WERI-Rb-1 (cell line): ENCODE measurements at regions not wholly inside any gene's neighbourhood (a gene's known extent, or its start where the extent isn't known, plus 50 kb on each side); places are given as distances from the start of the nearest gene placed in this dataset.
"Not testable (repeated sequence)": the region's sequence is repeated elsewhere in the genome, so short reads cannot be mapped to it uniquely, and the experiment has no call there.

ENCODE experiments used
- DNase-seq: peaks from one replicate; pipeline ENCODE4 v3.0.0-alpha.2; 2020
- H3K27ac ChIP-seq: fragments of 250-450 bp; sonication (Bioruptor Pico); 2 replicates; pipeline ENCODE4 v1.5.1; 2020; ENCODE audit warnings: mild to moderate bottlenecking, moderate library complexity
- H3K27me3 ChIP-seq: fragments of 250-450 bp; sonication (Bioruptor Pico); 2 replicates; pipeline ENCODE4 v1.5.1; 2021; ENCODE audit warnings: mild to moderate bottlenecking, low read depth, moderate library complexity; ENCODE audit not compliant: insufficient read depth, severe bottlenecking
- H3K36me3 ChIP-seq: fragments of 250-450 bp; sonication (Bioruptor Pico); 2 replicates; pipeline ENCODE4 v1.5.1; 2020; ENCODE audit warnings: mild to moderate bottlenecking, moderate library complexity
- H3K4me3 ChIP-seq: 2 replicates; pipeline ENCODE4 v1.5.1; 2011; ENCODE audit warnings: low read depth, mild to moderate bottlenecking, control low read depth, low read length
- H3K9me3 ChIP-seq: fragments of 250-450 bp; sonication (Bioruptor Pico); 2 replicates; pipeline ENCODE4 v1.5.1; 2021; ENCODE audit warnings: mild to moderate bottlenecking, moderate library complexity; ENCODE audit not compliant: severe bottlenecking
- CTCF ChIP-seq: IDR thresholded peaks from 2 replicates; pipeline ENCODE4 v1.5.1; 2011; ENCODE audit warnings: low read depth, mild to moderate bottlenecking, control low read depth, inconsistent platforms, low read length

- no peak overlapping the region for H3K4me3 ChIP-seq
- H3K9me3 ChIP-seq: no peaks in the 10 kb centered on the region
- DNase-seq: no peak
- no peak overlapping the region for H3K27ac ChIP-seq
- no peaks in the 10 kb centered on the region for H3K27me3 ChIP-seq
- no peak for TF ChIP-seq CTCF
- no peaks in the 10 kb centered on the region for H3K36me3 ChIP-seq
Measured at GRCh38 chr1:238380167-238380566, 489.4 kb upstream of the ZP4 start.

GRCh38 chr1:238379446-238379845, 488.7 kb upstream of the ZP4 start:
- H3K27me3 ChIP-seq, H3K9me3 ChIP-seq, H3K36me3 ChIP-seq, H3K4me3 ChIP-seq, H3K27ac ChIP-seq, DNase-seq: not testable (repeated sequence)

GRCh38 chr1:238377280-238377919, 486.7 kb upstream of the ZP4 start:
- no peaks in the 10 kb centered on the region for H3K9me3 ChIP-seq
- DNase-seq: no peak
- H3K27ac ChIP-seq: no peak overlapping the region
- no peak for TF ChIP-seq CTCF
- H3K4me3 ChIP-seq: no peak overlapping the region
- H3K36me3 ChIP-seq: no peaks in the 10 kb centered on the region
- H3K27me3 ChIP-seq: no peaks in the 10 kb centered on the region

GRCh38 chr1:238370599-238370998, 479.9 kb upstream of the ZP4 start:
- H3K27me3 ChIP-seq: no peaks in the 10 kb centered on the region
- H3K4me3 ChIP-seq: no peak overlapping the region
- no peaks in the 10 kb centered on the region for H3K36me3 ChIP-seq
- H3K9me3 ChIP-seq: no peaks in the 10 kb centered on the region
- no peak for DNase-seq
- no peak for TF ChIP-seq CTCF
- H3K27ac ChIP-seq: no peak overlapping the region

- Histone ChIP-seq H3K4me3 (no peak overlapping the region), H3K9me3 (no peaks in the 10 kb centered on the region), H3K36me3 (no peaks in the 10 kb centered on the region), H3K27ac (no peak overlapping the region), H3K27me3 (no peaks in the 10 kb centered on the region)
- TF ChIP-seq CTCF: no peak
- no peak for DNase-seq
Measured at GRCh38 chr1:238364214-238364892, 473.6 kb upstream of the ZP4 start.

GRCh38 chr1:238360474-238360873, 469.8 kb upstream of the ZP4 start:
- no peaks in the 10 kb centered on the region for H3K36me3 ChIP-seq
- H3K9me3 ChIP-seq: no peaks in the 10 kb centered on the region
- TF ChIP-seq CTCF: no peak
- no peak for DNase-seq
- H3K27ac ChIP-seq: no peak overlapping the region
- H3K4me3 ChIP-seq: no peak overlapping the region
- no peaks in the 10 kb centered on the region for H3K27me3 ChIP-seq
